Putamen (tissue), 1 donor: ENCODE measurements at regions not wholly inside any gene's neighbourhood (a gene's known extent, or its start where the extent isn't known, plus 50 kb on each side); places are given as distances from the start of the nearest gene placed in this dataset.
A peak's percentile ranks its signal among the peaks of the same experiment; 100 is the strongest.
"Not testable (repeated sequence)": the region's sequence is repeated elsewhere in the genome, so short reads cannot be mapped to it uniquely, and the experiment has no call there.

Experiments
- DNase-seq: peaks from one replicate; pipeline ENCODE4 v3.0.0-alpha.2; 2016; ENCODE audit warnings: low spot score

DNA sequence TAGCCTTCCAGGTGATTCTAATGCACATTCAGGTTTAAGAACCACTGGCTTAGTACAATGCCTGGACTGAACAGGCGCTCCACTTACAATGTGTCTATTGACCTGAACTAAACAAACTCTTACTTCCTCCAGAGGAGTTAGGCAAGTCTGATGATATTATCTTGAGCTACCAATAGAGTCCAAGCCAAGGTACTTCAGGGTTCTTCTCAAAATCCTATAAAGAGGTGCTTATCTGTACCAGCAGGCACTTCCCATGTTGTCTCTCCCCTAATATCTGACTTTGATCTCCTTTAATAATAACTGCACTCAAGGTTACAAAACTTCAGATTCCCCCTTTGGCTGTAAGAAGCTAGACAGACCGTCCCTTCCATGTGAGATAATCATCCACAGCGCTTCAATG, 157.0 kb upstream of the SVIL start:
- DNase-seq = no peak

DNA sequence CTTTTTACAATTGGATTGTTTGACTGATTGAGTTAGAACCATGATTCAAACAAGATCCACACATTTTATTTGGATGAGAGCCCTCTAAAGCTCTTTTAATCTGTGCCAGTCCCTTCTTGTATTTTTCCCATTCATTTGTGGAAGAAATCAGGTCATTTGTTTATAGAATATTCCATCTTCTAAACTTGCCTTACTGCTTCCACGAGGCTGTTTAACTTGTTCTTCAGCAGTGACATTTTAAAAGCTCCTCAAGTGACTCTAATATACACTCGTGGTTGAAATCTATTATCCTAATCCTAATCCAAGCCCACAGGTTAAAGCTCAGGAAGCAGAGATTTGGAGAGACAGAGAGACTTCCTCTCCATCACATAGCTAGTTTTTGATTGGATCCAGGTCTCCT, 155.4 kb upstream of the SVIL start:
- DNase-seq = no peak

DNA sequence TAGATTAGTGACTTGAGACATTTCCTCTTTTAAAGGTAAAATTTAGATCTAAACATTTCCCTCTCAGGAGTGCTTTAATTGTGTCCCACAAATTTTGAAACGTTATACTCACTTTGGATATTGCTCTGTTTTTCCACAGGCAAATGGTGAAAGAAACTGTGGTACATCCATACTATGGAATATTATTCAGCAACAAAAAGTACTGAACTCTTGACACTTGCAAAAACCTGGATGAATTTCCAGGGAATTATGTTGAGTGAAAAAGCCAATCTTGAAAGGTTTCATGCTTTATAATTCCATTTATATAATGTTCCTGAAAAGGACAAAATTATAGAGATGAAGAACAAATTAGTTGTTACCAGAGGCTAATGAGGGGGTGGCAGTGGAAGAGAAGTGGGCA, 153.3 kb upstream of the SVIL start:
- no peak for DNase-seq

DNA sequence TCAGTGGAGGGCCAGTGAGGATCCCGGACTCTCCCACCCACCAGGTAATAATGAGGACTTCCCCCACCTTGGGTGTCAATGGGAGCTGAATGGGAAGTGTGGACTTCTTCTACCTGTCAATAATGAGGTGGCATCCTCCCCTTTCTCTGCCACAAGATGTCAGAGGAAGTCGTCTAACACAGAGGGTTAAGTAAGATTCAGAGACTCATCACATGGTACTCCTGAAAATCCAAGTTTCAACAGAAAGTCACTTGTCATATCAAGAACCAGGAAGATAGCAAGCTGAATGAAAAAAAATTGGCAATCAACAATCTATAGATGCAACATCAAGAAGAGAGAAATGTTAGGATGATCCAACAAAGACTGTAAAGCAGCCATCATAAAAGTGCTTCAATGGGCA, 150.9 kb upstream of the SVIL start:
- no peak for DNase-seq

- peak; percentile 7 for DNase-seq
These were observed 149.5 kb upstream of the SVIL start for GRCh38 chr10:29784175-29784773.

GRCh38 chr10:29783201-29783947, 148.6 kb upstream of the SVIL start:
- DNase-seq = no peak

DNA sequence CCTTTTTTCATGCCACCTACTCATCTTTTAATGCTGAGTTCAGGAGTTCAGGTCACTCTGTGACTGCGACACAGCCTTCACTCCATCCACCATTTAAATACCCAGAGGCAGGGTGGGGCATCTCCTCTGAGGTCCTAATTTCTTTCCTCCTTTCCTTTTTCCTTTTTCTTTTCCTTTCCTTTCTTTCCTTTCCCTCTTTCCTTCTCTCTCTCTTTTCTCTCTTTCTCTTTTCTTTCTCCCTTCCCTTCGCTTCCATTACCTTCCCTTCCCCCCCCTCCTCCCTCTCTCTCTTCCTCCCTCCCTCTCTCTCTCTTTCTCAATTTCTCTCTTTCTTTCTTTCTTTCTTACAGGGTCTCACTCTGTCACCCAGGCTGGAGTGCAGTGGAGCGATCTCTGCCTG, 145.9 kb upstream of the SVIL start:
- no peak for DNase-seq

GRCh38 chr10:29780096-29780495, 145.3 kb upstream of the SVIL start:
- no peak for DNase-seq

GRCh38 chr10:29776246-29776645, 141.5 kb upstream of the SVIL start:
- DNase-seq = no peak

GRCh38 chr10:29774475-29774874, 139.7 kb upstream of the SVIL start:
- no peak for DNase-seq

- DNase-seq = no peak
These were observed 138.9 kb upstream of the SVIL start for GRCh38 chr10:29773675-29774091.

DNA sequence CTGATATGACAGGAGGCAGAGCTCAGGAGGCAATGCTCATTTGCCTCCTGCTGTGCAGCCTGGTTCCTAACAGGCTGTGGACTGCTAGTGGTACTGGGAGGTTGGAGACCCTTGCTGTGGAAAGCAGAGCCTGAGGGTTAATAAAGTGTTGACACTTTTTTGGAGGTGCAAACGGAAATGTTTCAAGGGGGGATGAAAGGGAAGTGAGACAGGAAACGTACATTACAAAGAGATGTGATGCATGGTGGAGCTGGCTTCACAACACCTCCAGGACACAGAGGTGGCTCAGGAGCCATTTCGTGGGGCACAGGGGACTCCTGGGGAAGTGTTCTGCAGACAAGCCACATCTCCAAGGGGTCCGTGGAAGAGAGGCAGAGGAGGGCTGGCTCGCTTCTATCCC, 137.6 kb upstream of the SVIL start:
- no peak for DNase-seq

GRCh38 chr10:29771376-29771775, 136.6 kb upstream of the SVIL start:
- DNase-seq = no peak

DNA sequence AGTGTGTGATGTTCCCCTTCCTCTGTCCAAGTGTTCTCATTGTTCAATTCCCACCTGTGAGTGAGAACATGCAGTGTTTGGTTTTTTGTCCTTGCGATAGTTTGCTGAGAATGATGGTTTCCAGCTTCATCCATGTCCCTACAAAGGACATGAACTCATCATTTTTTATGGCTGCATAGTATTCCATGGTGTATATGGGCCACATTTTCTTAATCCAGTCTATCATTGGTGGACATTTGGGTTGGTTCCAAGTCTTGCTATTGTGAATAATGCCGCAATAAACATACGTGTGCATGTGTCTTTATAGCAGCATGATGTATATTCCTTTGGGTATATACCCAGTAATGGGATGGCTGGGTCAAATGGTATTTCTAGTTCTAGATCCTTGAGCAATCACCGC, 134.5 kb upstream of the SVIL start:
- DNase-seq = not testable (repeated sequence)

GRCh38 chr10:29767968-29768367, 133.2 kb upstream of the SVIL start:
- no peak for DNase-seq

- DNase-seq = no peak
These were observed 132.0 kb upstream of the SVIL start for GRCh38 chr10:29766753-29767152.

- DNase-seq = no peak
These were observed 130.6 kb upstream of the SVIL start for GRCh38 chr10:29765330-29765729.

GRCh38 chr10:29763396-29763795, 128.6 kb upstream of the SVIL start:
- no peak for DNase-seq

GRCh38 chr10:29761916-29762315, 127.1 kb upstream of the SVIL start:
- DNase-seq = no peak

GRCh38 chr10:29760138-29760900, 125.5 kb upstream of the SVIL start:
- no peak for DNase-seq

GRCh38 chr10:29757551-29758297, 123.0 kb upstream of the SVIL start:
- no peak for DNase-seq

- DNase-seq = no peak
These were observed 121.7 kb upstream of the SVIL start for GRCh38 chr10:29756451-29756850.

GRCh38 chr10:29753283-29753682, 118.5 kb upstream of the SVIL start:
- DNase-seq = no peak
